ENCODE measurements at regions not wholly inside any gene's neighbourhood (a gene's known extent, or its start where the extent isn't known, plus 50 kb on each side); places are given as distances from the start of the nearest gene placed in this dataset.
"Not testable (repeated sequence)": the region's sequence is repeated elsewhere in the genome, so short reads cannot be mapped to it uniquely, and the experiment has no call there.

GRCh38 chr5:74534397-74535129 lies 106.0 kb downstream of the ENC1 start:
- DNase-seq (ENCODE audit: low read depth in 2 of 2, low spot score in 1 of 2), result no peak

- DNase-seq (ENCODE audit: low read depth in 2 of 2, low spot score in 1 of 2), result no peak
Measured at GRCh38 chr5:74530326-74531050, 110.0 kb downstream of the ENC1 start.

GRCh38 chr5:74529101-74529500 lies 111.4 kb downstream of the ENC1 start:
- DNase-seq (ENCODE audit: low read depth in 2 of 2, low spot score in 1 of 2), result no peak

- no peak for DNase-seq (ENCODE audit: low read depth in 2 of 2, low spot score in 1 of 2)
Measured at GRCh38 chr5:74526111-74526510, 114.4 kb downstream of the ENC1 start.

- not testable (repeated sequence) for DNase-seq (ENCODE audit: low read depth in 2 of 2, low spot score in 1 of 2)
Measured at GRCh38 chr5:74524767-74525166, 115.8 kb downstream of the ENC1 start.

- not testable (repeated sequence) for DNase-seq (ENCODE audit: low read depth in 2 of 2, low spot score in 1 of 2)
Measured at GRCh38 chr5:74523698-74524097, 116.8 kb downstream of the ENC1 start.

- DNase-seq (ENCODE audit: low read depth in 2 of 2, low spot score in 1 of 2), result not testable (repeated sequence)
Measured at GRCh38 chr5:74522838-74523237, 117.7 kb downstream of the ENC1 start.

GRCh38 chr5:74521401-74521800 lies 119.1 kb downstream of the ENC1 start:
- no peak for DNase-seq (ENCODE audit: low read depth in 2 of 2, low spot score in 1 of 2)

- DNase-seq (ENCODE audit: low read depth in 2 of 2, low spot score in 1 of 2), result no peak
Measured at GRCh38 chr5:74519679-74520078, 120.8 kb downstream of the ENC1 start.

- no peak for DNase-seq (ENCODE audit: low read depth in 2 of 2, low spot score in 1 of 2)
Measured at GRCh38 chr5:74519161-74519571, 121.4 kb downstream of the ENC1 start.

GRCh38 chr5:74517700-74518099 lies 122.8 kb downstream of the ENC1 start:
- DNase-seq (ENCODE audit: low read depth in 2 of 2, low spot score in 1 of 2), result no peak

GRCh38 chr5:74516211-74516636 lies 124.3 kb downstream of the ENC1 start:
- no peak for DNase-seq (ENCODE audit: low read depth in 2 of 2, low spot score in 1 of 2)

GRCh38 chr5:74514888-74515551 lies 125.5 kb downstream of the ENC1 start:
- no peak for DNase-seq (ENCODE audit: low read depth in 2 of 2, low spot score in 1 of 2)

- DNase-seq (ENCODE audit: low read depth in 2 of 2, low spot score in 1 of 2), result not testable (repeated sequence)
Measured at GRCh38 chr5:74511770-74512169, 128.8 kb downstream of the ENC1 start.

- no peak for DNase-seq (ENCODE audit: low read depth in 2 of 2, low spot score in 1 of 2)
Measured at GRCh38 chr5:74510476-74511075, 130.0 kb downstream of the ENC1 start.

- no peak for DNase-seq (ENCODE audit: low read depth in 2 of 2, low spot score in 1 of 2)
Measured at GRCh38 chr5:74507370-74508005, 133.0 kb downstream of the ENC1 start.

- DNase-seq (ENCODE audit: low read depth in 2 of 2, low spot score in 1 of 2), result no peak
Measured at GRCh38 chr5:74506119-74506518, 134.4 kb downstream of the ENC1 start.

GRCh38 chr5:74504463-74504862 lies 136.1 kb downstream of the ENC1 start:
- DNase-seq (ENCODE audit: low read depth in 2 of 2, low spot score in 1 of 2), result no peak

GRCh38 chr5:74502479-74502950 lies 138.0 kb downstream of the ENC1 start:
- no peak for DNase-seq (ENCODE audit: low read depth in 2 of 2, low spot score in 1 of 2)

- DNase-seq (ENCODE audit: low read depth in 2 of 2, low spot score in 1 of 2), result no peak
Measured at GRCh38 chr5:74501674-74502478, 138.7 kb downstream of the ENC1 start.

Data from stimulated activated CD8-positive, alpha-beta memory T cell treated with anti-CD3 and anti-CD28 coated beads, Interleukin-4, amount 100 ng/mL, for 4 hours (primary cell).